ENCODE measurements at regions not wholly inside any gene's neighbourhood (a gene's known extent, or its start where the extent isn't known, plus 50 kb on each side); places are given as distances from the start of the nearest gene placed in this dataset.
"Not testable (repeated sequence)": the region's sequence is repeated elsewhere in the genome, so short reads cannot be mapped to it uniquely, and the experiment has no call there.

DNA sequence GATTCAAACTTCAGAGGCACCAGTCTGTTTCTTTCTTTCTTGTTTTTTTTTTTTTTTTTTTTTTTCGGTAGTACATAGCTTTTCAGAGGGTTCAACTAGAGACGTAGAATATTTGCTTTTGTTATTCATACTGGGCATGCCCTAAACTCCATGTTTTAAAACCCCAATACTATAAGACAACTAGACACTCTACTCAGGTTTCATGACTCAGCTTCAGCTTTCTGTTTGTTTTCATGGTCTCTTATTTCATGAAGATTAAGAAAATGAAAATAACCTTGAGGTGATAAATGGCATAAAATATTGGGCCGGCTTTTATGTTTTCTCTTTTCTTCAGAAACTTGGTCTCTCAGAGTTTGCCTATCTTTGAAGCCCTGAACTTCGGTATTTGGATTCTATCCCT is 2126.3 kb upstream of the ACO1 start:
- DNase-seq = no peak

DNA sequence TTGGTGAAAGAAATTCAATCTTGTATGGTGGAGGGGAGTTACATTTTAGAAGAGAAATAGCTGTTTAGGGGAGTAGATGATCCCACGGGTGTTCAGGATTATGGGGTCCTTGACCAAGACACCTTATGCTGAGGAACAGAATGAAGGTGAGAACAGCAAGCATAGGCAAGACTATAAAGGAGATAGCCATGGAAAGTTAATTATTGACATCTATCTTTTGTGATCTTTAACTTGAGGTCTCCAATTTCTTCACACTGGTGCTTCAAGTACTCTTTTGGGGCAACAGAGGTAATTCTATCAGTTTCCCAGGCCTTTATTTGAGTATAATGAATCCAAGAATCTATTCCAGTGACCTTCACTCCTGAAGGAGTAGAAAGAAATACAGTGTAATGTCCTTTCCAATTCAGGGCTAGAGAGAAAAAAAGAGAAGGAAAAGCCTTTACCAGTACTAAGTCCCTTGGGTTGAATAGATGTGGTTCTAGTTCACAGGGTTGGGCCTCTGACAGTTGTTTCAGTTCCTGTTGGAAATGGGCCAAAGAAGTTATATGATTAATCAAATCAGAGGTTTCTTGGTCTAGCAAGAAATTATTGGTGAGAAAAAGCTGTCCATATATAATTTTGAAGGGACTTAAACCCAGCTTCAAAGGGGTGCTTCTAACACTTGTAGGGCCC is 2104.1 kb upstream of the ACO1 start:
- no peak for DNase-seq

DNA sequence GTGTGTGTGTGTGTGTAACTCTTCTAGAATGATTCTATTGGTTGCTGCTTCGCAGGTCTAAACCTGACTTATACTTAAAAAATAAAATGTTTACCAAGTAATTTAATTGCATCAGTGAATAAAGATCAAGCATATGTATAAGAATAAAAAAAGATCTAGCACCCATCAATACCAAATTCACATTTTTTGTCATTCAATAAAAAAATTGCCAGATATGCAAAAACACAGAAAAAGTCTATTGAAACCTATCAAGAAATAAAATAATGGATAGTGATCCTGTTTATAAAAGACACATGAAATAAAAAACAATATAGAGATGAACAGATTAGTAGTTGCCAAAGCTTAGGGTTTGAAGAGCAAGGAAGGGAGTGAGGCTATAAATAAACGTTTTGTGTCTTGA is 2095.0 kb upstream of the ACO1 start:
- no peak for DNase-seq

DNA sequence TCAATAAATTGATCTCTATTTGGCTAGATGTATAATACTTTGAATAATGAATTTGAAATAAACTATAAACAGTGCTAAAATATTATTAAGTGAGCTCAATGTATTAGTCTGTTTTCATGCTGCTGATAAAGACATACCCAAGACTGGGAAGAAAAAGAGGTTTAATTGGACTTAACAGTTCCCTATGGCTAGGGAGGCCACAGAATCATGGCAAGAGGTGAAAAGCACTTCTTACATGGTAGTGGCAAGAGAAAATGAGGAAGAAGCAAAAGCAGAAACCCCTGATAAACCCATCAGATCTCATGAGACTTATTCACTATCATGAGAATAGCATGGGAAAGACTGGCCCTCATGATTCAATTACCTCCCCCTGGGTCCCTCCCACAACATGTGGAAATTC is 2092.4 kb upstream of the ACO1 start:
- not testable (repeated sequence) for DNase-seq

DNA sequence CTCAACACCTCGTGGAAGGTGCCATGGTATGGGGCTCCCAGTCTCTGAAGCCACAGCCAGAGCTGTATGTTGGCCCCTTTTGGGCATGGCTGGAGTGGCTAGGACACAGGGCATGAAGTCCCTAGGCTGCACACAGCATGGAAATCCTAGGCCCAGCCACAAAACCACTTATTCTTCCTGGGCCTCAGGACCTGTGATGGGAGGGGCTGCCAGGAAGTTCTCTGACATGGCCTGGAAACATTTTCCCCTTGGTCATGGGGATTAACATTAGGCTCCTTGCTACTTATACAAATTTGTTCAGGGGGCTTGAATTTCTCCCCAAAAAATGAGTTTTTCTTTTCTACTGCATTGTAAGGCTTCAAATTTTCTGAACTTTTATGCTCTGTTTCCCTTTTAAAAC is 2091.2 kb upstream of the ACO1 start:
- DNase-seq = no peak

DNA sequence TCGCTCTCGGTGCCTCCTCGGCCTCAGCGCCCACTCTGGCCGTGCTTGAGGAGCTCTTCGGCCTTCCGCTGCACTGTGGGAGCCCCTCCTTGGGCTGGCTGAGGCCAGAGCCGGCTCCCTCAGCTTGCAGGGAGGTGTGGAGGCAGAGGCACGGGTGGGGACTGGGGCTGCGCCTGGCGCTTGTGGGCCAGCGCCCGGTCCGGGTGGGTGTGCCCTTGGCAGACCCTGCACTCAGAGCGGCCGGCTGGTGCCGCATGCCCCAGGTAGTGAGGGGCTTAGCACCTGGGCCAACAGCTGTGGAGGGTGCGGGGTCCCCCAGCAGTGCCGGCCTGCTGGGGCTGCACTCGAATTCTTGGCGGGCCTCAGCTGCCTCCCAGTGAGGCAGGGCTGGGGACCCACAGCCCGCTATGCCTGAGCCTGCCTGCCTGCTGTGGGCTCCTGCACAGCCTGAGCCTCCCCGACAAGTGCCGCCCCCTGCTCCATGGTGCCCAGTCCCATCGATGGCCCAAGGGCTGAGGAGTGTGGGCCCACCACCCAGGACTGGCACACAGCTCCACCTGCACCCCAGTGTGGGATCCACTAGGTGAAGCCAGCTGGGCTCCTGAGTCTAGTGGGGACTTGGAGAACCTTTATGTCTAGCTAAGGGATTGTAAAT is 2085.2 kb upstream of the ACO1 start:
- no peak for DNase-seq

DNA sequence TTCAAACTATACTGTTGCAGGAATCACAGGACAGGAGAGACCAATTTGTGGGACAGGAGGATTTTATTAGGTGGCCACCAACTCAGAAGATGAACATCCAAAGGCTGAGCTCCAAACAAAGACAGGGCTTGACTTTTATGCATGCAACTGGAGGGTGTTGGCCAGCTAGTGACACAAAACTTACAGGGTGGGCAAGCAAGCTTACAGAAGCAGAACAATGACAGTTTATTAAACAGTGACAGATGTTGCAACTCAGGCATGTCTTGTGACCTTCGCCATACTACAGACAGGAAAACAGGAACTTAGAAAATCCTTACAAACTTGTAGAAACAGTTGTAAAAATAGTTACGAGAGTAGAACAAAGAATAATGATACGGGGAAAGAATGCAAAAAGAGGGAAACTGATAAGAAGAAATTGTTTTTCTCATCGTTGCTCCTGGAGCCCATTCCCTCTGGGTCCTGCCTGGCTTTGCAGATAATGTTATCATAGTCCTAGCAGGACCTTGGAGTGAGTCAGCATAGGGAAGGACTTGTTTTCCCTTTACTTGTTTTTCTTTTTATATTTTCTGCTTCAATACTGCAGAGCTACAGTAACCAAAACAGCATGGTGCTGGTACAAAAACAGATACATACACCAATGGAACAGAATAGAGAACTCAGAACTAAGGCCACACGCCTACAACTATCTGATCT is 2083.0 kb upstream of the ACO1 start:
- no peak for DNase-seq

DNA sequence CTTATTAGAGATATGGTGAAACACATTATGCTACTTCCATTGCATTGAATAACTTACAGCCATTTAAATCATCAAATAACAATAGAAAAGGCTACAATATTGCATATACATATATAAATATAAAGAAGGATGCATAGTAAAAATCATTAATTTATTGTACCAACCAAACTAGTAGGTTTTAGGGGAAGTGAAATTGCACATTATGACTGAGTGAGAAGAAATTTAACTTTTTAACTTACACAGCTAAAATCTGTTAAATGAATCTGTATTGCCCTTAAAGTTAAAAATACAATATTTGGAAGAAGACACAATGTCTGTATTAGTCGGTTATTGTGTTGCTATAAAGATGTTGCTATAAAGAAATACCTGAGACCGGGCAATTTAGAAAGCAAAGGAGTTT is 2073.7 kb upstream of the ACO1 start:
- DNase-seq = no peak

DNA sequence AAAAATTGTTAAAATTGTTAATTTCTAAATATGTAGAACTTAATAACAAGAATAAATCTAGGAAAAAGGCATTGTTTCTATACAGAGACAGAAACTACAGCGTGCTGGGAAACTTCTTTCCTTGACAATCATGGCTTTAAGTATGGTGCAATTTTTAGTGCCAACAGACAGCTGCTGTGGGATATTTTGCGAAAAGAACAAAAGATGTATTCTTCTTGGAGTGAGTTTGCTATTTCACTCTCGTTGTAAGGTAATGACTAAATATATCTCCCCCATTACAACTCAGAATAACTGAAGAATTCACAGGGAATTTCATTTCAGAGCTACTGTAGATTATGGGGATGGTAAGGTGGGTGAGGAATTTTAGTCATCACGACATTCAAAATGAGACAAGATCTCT is 2055.0 kb upstream of the ACO1 start:
- DNase-seq = no peak

DNA sequence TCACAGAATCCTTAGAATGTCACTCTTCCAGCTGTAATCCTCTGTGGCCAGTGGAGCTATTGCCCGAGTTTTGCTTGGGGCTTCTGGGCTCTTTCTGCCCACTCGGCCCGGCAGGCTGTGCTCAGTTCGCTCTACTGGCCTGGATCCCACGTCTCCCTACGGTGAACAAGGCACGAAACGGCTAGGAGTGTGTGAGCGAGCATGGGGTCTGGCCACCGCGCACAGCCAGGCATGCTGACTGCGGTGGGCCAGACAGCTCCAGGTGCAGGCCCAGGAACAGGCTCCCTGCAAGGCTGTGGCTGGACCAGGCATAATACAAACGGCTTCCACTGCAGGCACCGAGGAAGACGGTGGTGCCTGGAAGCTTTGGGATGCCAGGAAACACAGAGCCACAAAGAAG is 2035.5 kb upstream of the ACO1 start:
- no peak for DNase-seq

DNA sequence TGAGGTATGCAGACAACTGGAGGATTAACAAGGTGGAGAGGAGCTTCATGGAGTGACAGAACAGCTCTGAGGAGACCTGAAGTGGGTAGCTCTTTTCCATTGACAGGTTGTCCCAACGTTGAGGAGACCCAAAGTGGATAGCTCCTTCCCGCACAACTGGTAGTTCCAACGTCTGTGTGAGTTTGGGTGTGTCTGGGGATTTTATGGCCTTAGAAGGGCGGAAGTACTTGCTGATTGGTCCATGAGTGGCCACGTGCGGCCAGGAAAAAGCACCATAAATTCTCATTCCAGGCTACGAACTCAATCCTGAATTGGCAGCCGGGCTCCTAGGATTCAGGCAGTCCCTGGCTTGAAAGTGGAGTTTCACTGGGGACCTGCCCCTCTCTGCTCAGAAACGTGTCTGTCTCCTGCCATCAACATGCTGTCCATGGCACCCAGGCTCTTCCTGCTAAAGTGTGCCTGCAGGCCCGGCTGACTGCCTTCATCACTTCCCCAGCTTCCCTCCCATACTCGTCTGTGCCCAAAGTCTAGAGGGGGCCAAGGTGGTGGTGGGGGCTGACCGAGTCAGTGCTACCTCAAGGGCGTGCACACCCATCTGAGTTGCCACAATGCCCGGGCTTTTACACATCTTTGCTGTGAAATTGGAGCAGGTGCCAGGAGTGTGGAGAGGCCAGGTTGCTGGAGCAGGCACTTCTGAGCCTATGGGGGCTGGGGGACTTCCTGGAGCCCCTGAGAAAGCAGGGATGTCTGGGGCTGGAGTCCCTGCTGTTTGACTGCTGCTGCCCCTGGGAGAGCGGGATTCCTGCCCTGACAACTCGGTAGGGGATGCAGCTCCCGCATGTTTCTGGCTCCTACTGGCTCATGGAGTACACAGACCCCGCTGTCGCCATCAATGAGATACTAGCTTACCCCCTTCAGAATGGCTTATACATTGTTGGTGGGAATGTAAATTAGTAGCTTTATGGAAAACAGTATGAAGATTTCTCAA is 2034.6 kb upstream of the ACO1 start:
- DNase-seq = no peak

DNA sequence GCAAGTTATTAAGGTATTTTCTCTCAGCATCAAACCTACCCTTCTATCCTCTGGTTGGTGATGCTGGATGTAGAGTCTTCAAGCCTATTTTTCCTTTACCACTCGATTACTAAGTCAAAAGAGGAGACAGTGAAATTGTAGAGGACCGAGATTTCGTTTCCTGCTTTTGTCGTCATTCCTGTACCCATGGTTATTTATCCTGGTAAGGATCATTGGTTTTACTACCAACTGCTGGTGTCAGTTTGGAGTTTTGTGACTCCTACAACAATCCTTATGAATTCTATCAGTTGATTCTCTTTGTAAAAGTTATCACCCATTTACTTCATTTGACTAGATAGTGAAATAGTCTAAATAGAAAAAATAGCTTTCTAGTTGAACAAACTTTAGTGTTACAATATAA is 2028.2 kb upstream of the ACO1 start:
- no peak for DNase-seq

DNA sequence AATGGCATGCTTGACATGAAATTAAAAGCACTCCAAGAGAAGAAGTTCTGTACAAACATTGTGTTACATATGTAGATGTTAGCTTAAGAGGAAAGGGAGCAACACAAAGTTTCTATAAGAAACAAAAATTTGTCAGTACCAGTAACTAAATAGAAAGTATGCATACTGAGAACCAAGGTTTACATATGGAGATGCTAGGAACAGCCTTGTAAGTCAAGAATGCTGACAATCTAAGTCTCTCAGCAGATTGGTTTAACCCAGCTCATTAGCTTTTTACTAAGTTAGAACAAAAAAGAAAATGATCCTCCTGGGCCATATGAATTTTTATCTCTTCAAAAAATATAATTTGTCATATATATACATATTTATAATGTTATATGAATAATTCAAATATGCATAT is 2022.1 kb upstream of the ACO1 start:
- no peak for DNase-seq

DNA sequence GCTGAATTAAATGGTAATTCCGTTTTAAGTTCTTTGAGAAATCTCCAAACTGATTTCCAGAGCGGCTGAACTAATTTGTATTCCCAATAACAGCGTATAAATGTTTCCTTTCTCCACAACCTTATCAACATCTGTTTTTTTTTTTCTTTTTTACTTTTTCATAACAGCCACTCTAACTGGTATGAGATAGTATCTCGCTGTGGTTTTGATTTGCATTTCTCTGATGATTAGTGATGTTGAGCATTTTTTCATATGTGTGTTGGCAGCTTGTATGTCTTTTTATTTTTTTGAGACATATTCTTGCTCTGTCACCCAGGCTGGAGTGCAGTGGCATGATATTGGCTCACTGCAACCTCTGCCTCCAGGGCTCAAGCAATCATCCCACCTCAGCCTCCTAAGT is 2018.3 kb upstream of the ACO1 start:
- DNase-seq = peak in 1 of 2 experiments; percentile 1

DNA sequence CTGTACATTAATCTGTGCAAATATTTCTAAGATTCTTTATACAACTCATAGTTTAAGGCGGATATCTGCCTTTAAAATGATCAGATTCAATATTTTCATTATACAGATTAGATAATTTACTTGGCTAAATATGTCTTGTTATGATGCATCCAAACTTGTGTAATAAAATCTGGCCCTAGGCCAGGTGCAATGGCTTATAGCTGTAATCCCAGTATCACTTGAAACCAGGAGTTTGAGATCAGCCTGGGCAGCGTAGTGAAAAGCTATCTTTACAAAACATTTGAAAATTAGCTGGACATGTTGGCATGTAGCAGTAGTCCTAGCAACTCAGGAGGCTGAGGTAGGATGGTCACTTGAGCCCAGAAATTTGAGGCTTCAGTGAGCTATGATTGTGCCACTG is 2002.2 kb upstream of the ACO1 start:
- no peak for DNase-seq

DNA sequence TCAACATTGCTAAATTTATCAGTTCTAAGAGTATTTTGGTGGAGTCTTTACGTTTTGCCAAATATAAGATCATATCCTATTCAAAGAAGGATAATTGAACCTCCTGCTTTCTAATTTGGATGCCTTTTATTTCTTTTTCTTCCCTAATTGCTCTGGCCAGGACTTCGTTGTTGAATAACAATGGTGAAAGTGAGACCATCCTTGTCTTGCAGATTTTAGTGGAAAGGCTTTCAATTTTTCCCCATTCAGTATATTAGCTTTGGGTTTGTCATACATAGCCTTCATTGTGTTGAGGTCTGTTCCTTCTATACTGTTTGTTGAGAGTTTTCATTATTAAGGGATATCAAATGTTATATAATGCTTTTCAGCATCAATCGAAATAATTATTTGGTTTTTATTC is 1974.2 kb upstream of the ACO1 start:
- no peak for DNase-seq

DNA sequence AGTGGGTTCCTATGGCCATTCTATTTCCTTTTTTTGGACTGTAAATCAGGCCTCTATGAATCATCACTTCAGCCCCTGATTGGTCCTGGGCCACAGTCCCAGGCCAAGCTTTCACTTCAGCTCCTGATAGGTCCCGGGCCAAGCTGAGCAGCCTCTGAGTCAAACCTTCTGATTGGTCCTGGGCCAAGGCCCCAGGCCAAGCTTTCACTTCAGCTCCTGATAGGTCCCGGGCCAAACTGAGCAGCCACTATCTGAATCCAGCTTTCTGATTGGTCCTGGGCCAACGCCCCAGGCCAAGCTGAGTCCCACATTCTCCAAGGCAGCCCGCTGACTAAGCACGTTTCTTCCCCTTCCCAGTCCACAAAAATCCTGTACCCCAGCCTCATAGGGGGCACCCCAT is 1972.9 kb upstream of the ACO1 start:
- no peak for DNase-seq

DNA sequence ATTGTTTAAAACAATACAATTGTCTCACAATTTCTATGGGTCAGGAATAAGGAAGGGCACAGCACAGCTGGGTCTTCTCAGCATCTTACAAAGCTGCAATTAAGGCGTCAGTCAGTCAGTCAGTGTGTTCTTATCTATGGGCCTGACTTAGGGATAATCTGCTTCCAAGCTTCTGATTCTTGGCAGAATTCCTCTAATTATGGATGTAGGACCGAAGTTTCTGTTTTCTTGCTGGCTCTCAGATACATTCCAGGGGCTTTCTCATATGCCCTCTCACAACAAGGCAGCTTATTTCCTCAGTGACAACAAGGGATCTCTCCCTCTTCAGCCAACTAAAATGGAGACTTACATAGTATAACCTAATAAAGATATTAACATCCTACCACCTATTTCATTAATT is 1925.3 kb upstream of the ACO1 start:
- DNase-seq = no peak

DNA sequence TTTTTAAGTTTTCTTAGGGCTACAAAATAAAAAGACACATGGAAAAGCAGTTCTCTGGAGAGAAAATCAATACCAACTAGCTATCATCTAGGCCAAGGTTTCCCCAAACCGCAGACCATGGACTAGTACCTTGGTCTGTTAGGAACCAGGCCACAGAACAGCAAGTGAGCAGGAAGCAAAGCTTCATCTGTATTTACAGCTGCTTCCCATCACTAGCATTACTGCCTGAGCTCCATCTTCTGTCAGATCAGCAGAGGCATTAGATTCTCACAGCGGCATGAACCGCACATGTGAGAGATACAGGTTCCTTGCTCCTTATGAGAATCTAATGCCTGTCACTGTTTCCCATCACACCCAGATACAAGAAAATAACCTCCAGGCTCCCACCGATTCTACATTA is 1907.6 kb upstream of the ACO1 start:
- no peak for DNase-seq

DNA sequence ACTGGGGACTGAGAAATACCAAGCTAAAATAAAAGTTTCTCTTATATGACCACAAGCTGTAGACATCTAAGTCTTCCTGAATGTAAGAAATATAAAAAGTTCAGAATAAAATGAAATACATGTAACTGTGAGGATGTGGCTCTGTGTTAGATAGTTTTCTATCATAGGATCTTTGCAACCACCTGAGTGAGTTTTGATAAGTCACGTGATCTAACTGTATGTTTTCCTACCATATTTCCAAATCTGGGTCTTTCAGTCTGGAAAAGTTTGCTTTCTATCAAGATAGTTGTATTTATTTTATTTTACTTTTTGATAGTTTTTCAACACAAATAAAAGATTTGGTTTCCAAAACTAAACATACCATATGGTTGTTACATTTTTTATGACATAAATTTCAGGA is 1905.8 kb upstream of the ACO1 start:
- no peak for DNase-seq

DNA sequence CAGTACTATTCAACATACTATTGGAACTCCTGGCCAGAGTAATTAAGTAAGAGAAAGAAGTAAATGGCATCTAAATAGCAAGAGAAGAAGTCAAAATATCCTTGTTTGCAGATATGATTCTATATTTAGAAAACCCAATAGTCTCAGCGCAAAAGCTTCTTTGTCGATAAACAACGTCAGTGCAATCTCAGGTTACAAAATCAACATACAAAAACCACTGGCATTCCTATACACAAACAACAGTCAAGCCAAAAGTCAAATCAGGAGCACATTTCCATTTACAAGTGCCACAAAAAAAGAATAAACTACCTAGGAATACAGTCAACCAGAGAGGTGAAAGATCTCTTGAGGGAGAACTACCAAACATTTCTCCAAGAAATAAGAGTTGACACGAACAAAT is 1901.9 kb upstream of the ACO1 start:
- DNase-seq = no peak

DNA sequence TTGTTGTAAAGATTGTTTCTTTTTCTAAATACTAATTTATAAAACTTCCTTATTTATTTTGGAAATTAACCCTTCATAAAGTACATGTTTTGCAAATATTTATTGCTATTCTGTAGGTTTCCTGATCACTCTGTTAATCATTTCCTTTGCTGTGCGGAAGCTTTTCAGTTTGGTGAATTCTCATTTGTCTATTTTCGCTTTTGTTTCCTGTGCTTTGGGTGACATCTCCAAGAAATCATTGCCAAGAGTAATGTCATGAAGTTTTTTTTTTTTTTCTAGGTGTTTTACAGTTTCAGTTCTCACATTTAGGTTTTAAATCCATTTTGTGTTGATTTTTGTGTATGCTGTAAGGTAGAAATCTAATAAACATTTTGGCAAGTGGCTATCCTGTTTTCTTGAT is 1899.8 kb upstream of the ACO1 start:
- no peak for DNase-seq

DNA sequence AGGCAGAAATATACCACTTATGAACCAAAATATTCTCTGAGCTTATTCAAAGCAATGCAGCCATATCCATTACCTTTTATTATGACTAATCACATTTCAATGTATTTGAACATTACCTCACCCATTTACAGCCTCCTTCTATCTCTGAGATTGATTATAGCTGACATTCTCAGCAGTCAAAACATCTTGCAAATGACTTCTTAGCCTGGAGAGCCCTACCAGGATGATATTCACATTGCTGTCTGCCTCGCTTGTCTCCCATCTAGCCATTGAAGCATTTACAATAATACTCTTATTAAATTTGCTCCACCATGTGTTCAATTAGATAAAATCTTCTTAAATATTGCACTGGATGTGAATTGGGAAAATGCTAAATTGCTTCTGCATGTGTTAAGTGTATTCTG is 1879.9 kb upstream of the ACO1 start:
- no peak for DNase-seq

All from NCI-H526 (cell line).